Endothelial cell of umbilical vein (primary cell): ENCODE measurements at regions not wholly inside any gene's neighbourhood (a gene's known extent, or its start where the extent isn't known, plus 50 kb on each side); places are given as distances from the start of the nearest gene placed in this dataset.
"Not testable (repeated sequence)": the region's sequence is repeated elsewhere in the genome, so short reads cannot be mapped to it uniquely, and the experiment has no call there.

Source experiments
- BruUV-seq: library from RNA; stranded (reverse); fragments of 400-500 nt; replicated peaks from 2 replicates; lab custom pipeline; 2021; lab: Mats Ljungman, UMichigan
- CTCF ChIA-PET: fragments of 300-600, 350-600 bp; sonication (Branson Sonifier 250); formaldehyde crosslinking; loops from one replicate; lab custom pipeline; 2021; ENCODE audit warnings: antibody characterized with exemption, inconsistent platforms; lab: Charles Lee
- POLR2A ChIA-PET: fragments of 300-600, 350-600 bp; sonication (Branson Sonifier 250); formaldehyde crosslinking; loops from one replicate; lab custom pipeline; 2021; ENCODE audit warnings: antibody characterized with exemption, inconsistent platforms; lab: Charles Lee
- DNase-seq: peaks from one replicate; pipeline ENCODE4 v3.0.0-alpha.2; 2011; ENCODE audit warnings: low read depth, low spot score
- FAIRE-seq: peaks from 2 replicates; lab custom pipeline; 2011; peaks lifted over from hg19 to GRCh38; lab: Jason Lieb, UNC
- H2AFZ ChIP-seq: 2 replicates; pipeline ENCODE4 v1.6.0; 2012; ENCODE audit warnings: low read depth, low read length, control low read depth, inconsistent platforms
- H3K27ac ChIP-seq: 2 replicates; pipeline ENCODE4 v1.5.1; 2011; ENCODE audit warnings: low read depth, mild to moderate bottlenecking, control low read depth, low read length, moderate library complexity; ENCODE audit not compliant: insufficient read depth
- H3K27me3 ChIP-seq, 2 experiments: 2 replicates each; pipeline versions ENCODE4 v1.6.0 to v1.6.1; 2011; ENCODE audit warnings: low read length in 2 of 2, mixed read lengths in 1 of 2; ENCODE audit not compliant: control insufficient read depth in 2 of 2, insufficient read depth in 2 of 2
- H3K36me3 ChIP-seq, 2 experiments: 2 replicates in 1 of 2; 3 replicates in 1 of 2; pipeline ENCODE4 v1.5.1; 2011; ENCODE audit warnings: low read length in 2 of 2, mild to moderate bottlenecking in 1 of 2, moderate library complexity in 1 of 2; ENCODE audit not compliant: control insufficient read depth in 2 of 2, insufficient read depth in 2 of 2; ENCODE audit errors: extremely low read depth in 1 of 2
- H3K4me1 ChIP-seq: 3 replicates; pipeline ENCODE4 v1.5.1; 2011; ENCODE audit warnings: mild to moderate bottlenecking, low read length; ENCODE audit not compliant: control insufficient read depth, insufficient read depth; ENCODE audit errors: extremely low read depth
- H3K4me2 ChIP-seq: 2 replicates; pipeline ENCODE4 v1.6.1; 2011; ENCODE audit warnings: low read length, control low read depth, mixed read lengths; ENCODE audit not compliant: insufficient read depth
- H3K4me3 ChIP-seq, 3 experiments: fragments of 200-600 bp in 1 of 3; sonication (generic), shearing (Covaris generic) in 1 of 3; replicated peaks in 1 of 3; 2 replicates each; pipeline ENCODE4 v1.5.1; 2011 to 2016; ENCODE audit warnings: control low read depth in 3 of 3, low read length in 3 of 3, mild to moderate bottlenecking in 2 of 3, inconsistent platforms in 1 of 3, low read depth in 1 of 3, moderate library complexity in 1 of 3; ENCODE audit not compliant: insufficient read depth in 1 of 3
- H3K79me2 ChIP-seq: 2 replicates; pipeline ENCODE4 v1.6.0; 2012; ENCODE audit warnings: low read length, inconsistent platforms; ENCODE audit not compliant: control insufficient read depth, insufficient read depth
- H3K9ac ChIP-seq: replicated peaks from 2 replicates; pipeline ENCODE3; 2011; ENCODE audit warnings: low read length, control low read depth; ENCODE audit not compliant: insufficient read depth; ENCODE audit errors: extremely low read depth
- H3K9me1 ChIP-seq: replicated peaks from 3 replicates; pipeline ENCODE4 v1.6.0; 2011; ENCODE audit warnings: mild to moderate bottlenecking, low read length; ENCODE audit not compliant: control insufficient read depth, insufficient read depth; ENCODE audit errors: extremely low read depth
- H3K9me3 ChIP-seq: replicated peaks from 2 replicates; pipeline ENCODE4 v1.5.1; 2012; ENCODE audit warnings: low read length, inconsistent platforms; ENCODE audit not compliant: control insufficient read depth, insufficient read depth
- H4K20me1 ChIP-seq: replicated peaks from 2 replicates; pipeline ENCODE3; 2011; ENCODE audit warnings: mild to moderate bottlenecking, low read length; ENCODE audit not compliant: control insufficient read depth, insufficient read depth; ENCODE audit errors: extremely low read depth
- dilution Hi-C: fragments of 300-500 bp; cut with MboI; formaldehyde crosslinking; loops from one replicate; pipeline ENCODE4 v1.15.0; 2019; ENCODE audit warnings: low sequenced_read_pairs; ENCODE audit not compliant: extremely low pct_ligation_motif_present
- intact Hi-C: fragments of 100-400 bp; cut with micrococcal nuclease; formaldehyde crosslinking; loops from one replicate; pipeline ENCODE4 v1.10.0; 2022

GRCh38 chr21:5090132-5091079, 5431.0 kb upstream of the TPTE start:
- BruUV-seq, H4K20me1 ChIP-seq, H3K27me3 ChIP-seq, POLR2A ChIA-PET, H3K4me2 ChIP-seq, dilution Hi-C loops, H3K79me2 ChIP-seq, DNase-seq, H3K9ac ChIP-seq, H3K27ac ChIP-seq, H3K9me3 ChIP-seq, H3K4me3 ChIP-seq, CTCF ChIA-PET, FAIRE-seq, H3K36me3 ChIP-seq, intact Hi-C loops, H3K4me1 ChIP-seq, H2AFZ ChIP-seq, H3K9me1 ChIP-seq: not testable (repeated sequence)

- H3K36me3 ChIP-seq, POLR2A ChIA-PET, H3K79me2 ChIP-seq, H3K27ac ChIP-seq, DNase-seq, BruUV-seq, H3K9me1 ChIP-seq, H4K20me1 ChIP-seq, H3K9ac ChIP-seq, H2AFZ ChIP-seq, H3K4me3 ChIP-seq, CTCF ChIA-PET, intact Hi-C loops, FAIRE-seq, H3K9me3 ChIP-seq, H3K27me3 ChIP-seq, H3K4me2 ChIP-seq, H3K4me1 ChIP-seq, dilution Hi-C loops: not testable (repeated sequence)
Observed at GRCh38 chr21:5091274-5091673, 5430.1 kb upstream of the TPTE start.

DNA sequence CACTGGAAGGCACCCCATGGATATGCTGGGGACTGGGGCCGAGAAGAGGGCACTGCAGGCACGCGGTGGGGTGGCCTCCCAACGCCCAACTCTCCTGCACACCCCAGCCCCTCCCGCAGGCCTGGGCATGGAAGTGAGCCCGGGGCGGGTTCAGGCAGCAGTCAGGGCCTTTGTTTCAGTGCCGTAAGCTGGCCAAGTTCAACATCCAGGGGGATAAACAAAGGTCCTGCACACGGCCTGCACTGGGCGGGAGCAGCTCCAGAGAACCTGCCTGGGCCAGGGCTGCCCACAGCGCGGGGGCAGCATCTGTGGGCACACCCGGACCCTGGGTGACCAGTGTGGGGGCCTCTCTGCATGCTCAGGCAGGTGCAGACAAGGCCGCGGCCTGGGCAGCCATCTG, 5425.8 kb upstream of the TPTE start:
- CTCF ChIA-PET, H3K36me3 ChIP-seq, intact Hi-C loops, H3K79me2 ChIP-seq, H3K4me1 ChIP-seq, POLR2A ChIA-PET, H3K9me3 ChIP-seq, H3K4me3 ChIP-seq, H3K27me3 ChIP-seq, H2AFZ ChIP-seq, H3K9ac ChIP-seq, H3K9me1 ChIP-seq, FAIRE-seq, BruUV-seq, H4K20me1 ChIP-seq, H3K27ac ChIP-seq, DNase-seq, H3K4me2 ChIP-seq, dilution Hi-C loops: not testable (repeated sequence)

DNA sequence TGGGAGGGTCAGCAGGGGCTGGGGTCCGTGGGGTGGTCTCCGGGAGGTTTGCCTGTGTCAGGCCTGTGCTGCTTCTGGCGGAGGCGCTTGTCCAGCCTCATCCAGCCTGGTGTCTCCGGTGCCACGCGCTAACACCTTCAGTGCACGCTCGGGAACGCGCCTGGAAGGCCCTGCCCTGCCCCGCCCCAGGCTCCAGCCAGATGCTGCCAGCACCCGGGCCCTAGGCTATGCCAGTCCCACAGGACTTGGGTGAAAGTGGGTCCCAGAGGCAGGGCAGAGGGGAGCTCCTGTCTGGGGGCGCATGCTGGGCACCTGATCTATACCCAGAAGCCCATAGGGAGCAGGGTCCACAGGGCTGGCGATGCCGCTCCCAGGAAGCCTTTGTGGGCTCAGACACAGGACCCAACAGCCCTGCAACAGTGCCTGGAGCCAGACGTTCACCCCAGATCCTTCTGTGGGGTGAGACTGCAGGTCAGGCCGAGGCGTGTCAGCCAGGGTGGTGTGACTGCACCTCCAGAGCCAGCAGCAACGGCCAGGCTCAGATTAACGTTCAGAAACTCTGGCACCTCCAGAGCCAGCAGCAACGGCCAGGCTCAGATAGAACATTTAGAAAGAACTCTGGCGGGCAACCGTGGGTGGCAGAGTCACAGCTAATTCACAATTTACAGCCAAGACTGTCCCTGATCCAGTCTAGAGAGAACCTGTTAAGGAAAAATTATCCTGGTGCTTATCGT, 5423.2 kb upstream of the TPTE start:
- DNase-seq, H3K27me3 ChIP-seq, FAIRE-seq, H4K20me1 ChIP-seq, BruUV-seq, H3K9ac ChIP-seq, H3K4me3 ChIP-seq, H3K9me1 ChIP-seq, H3K4me1 ChIP-seq, H3K4me2 ChIP-seq, H3K27ac ChIP-seq, CTCF ChIA-PET, POLR2A ChIA-PET, H3K9me3 ChIP-seq, H2AFZ ChIP-seq, dilution Hi-C loops, H3K79me2 ChIP-seq, intact Hi-C loops, H3K36me3 ChIP-seq: not testable (repeated sequence)
